GM12891 (cell line): ENCODE measurements at regions not wholly inside any gene's neighbourhood (a gene's known extent, or its start where the extent isn't known, plus 50 kb on each side); places are given as distances from the start of the nearest gene placed in this dataset.

Experiments
- PAX5 ChIP-seq: IDR thresholded peaks from 2 replicates; pipeline ENCODE4 v1.6.1; 2011; ENCODE audit warnings: low read length, moderate library complexity, mild to moderate bottlenecking; ENCODE audit not compliant: insufficient read depth, severe bottlenecking
- POLR2A ChIP-seq: IDR thresholded peaks from 2 replicates; pipeline ENCODE4 v1.6.1; 2011; ENCODE audit warnings: low read depth, low read length, control low read depth
- POLR2AphosphoS5 ChIP-seq: IDR thresholded peaks from 2 replicates; pipeline ENCODE4 v1.6.1; 2011; ENCODE audit warnings: low read depth, low read length, control low read depth
- POU2F2 ChIP-seq: IDR thresholded peaks from 2 replicates; pipeline ENCODE4 v1.6.1; 2011; ENCODE audit warnings: low read depth, mild to moderate bottlenecking, control low read depth, low read length, moderate library complexity
- TAF1 ChIP-seq: IDR thresholded peaks from 2 replicates; pipeline ENCODE4 v1.6.1; 2011; ENCODE audit warnings: low read depth, low read length, control low read depth

GRCh38 chr3:6287088-6287875 lies 573.6 kb upstream of the GRM7 start:
- TF ChIP-seq POLR2AphosphoS5 (no peak), POLR2A (no peak), TAF1 (no peak), POU2F2 (no peak), PAX5 (no peak)
